CD4-positive, alpha-beta memory T cell (primary cell): ENCODE measurements at regions not wholly inside any gene's neighbourhood (a gene's known extent, or its start where the extent isn't known, plus 50 kb on each side); places are given as distances from the start of the nearest gene placed in this dataset.

Experiments used
- CTCF ChIA-PET: fragments of 350-600 bp; sonication (Branson Sonifier 250); formaldehyde crosslinking; loops from one replicate; lab custom pipeline; 2021; ENCODE audit warnings: inconsistent platforms; ENCODE audit not compliant: partially characterized antibody; lab: Charles Lee
- POLR2A ChIA-PET: fragments of 350-600 bp; sonication (Branson Sonifier 250); formaldehyde crosslinking; loops from one replicate; lab custom pipeline; 2021; ENCODE audit not compliant: partially characterized antibody; lab: Charles Lee
- DNase-seq, 5 donors: peaks; one replicate each; pipeline versions ENCODE4 v3.0.0 to v3.0.0-alpha.2; 2020 to 2022; ENCODE audit warnings: mixed read lengths in 1 of 5
- H3K27ac ChIP-seq: one replicate; pipeline ENCODE4 v1.7.0; 2013; ENCODE audit warnings: low read depth, low read length
- H3K27me3 ChIP-seq: 2 replicates; pipeline ENCODE4 v1.7.0; 2013; ENCODE audit warnings: mild to moderate bottlenecking, low read length, moderate library complexity; ENCODE audit not compliant: insufficient read depth
- H3K36me3 ChIP-seq: 2 replicates; pipeline ENCODE4 v1.7.0; 2013; ENCODE audit warnings: mild to moderate bottlenecking, low read length, moderate library complexity; ENCODE audit not compliant: insufficient read depth
- H3K4me1 ChIP-seq: 2 replicates; pipeline ENCODE4 v1.7.0; 2013; ENCODE audit warnings: mild to moderate bottlenecking, low read length, moderate library complexity; ENCODE audit not compliant: insufficient read depth
- H3K4me3 ChIP-seq, 2 donors: one replicate each; pipeline ENCODE4 v1.7.0; 2013; ENCODE audit warnings: low read length in 2 of 2, mild to moderate bottlenecking in 1 of 2
- H3K9me3 ChIP-seq, 2 donors: one replicate each; pipeline ENCODE4 v1.7.0; 2013; ENCODE audit warnings: low read length in 2 of 2, control low read depth in 1 of 2; ENCODE audit not compliant: control insufficient read depth in 1 of 2
- H3K27ac Mint-ChIP-seq, 7 donors: one replicate each; pipeline ENCODE4 v1.8.0; 2020 to 2021; ENCODE audit warnings: mixed read lengths in 7 of 7, mild to moderate bottlenecking in 6 of 7, inconsistent platforms in 3 of 7, moderate library complexity in 3 of 7
- H3K27me3 Mint-ChIP-seq, 2 donors: one replicate each; pipeline ENCODE4 v1.8.0; 2020 to 2021; ENCODE audit warnings: mixed read lengths in 2 of 2
- H3K36me3 Mint-ChIP-seq, 2 donors: one replicate each; pipeline ENCODE4 v1.8.0; 2020 to 2021; ENCODE audit warnings: mixed read lengths in 2 of 2, inconsistent platforms in 1 of 2, mild to moderate bottlenecking in 1 of 2
- H3K4me1 Mint-ChIP-seq, 4 donors: one replicate each; pipeline ENCODE4 v1.8.0; 2020 to 2021; ENCODE audit warnings: mixed read lengths in 4 of 4, mild to moderate bottlenecking in 1 of 4
- H3K4me3 Mint-ChIP-seq, 8 donors: one replicate each; pipeline ENCODE4 v1.8.0; 2020 to 2021; ENCODE audit warnings: mixed read lengths in 8 of 8, mild to moderate bottlenecking in 7 of 8, moderate library complexity in 6 of 8, inconsistent platforms in 3 of 8
- H3K9me3 Mint-ChIP-seq, 8 donors: one replicate each; pipeline ENCODE4 v1.8.0; 2020 to 2021; ENCODE audit warnings: mixed read lengths in 8 of 8, mild to moderate bottlenecking in 5 of 8, inconsistent platforms in 3 of 8, moderate library complexity in 1 of 8
- intact Hi-C: fragments of 100-400 bp; cut with micrococcal nuclease; formaldehyde crosslinking; loops from one replicate; pipeline ENCODE4 v1.15.1; 2023

- no peak overlapping the region for H3K27ac Mint-ChIP-seq
- H3K36me3 Mint-ChIP-seq: no peaks in the 10 kb centered on the region
- peaks cover 0 to 5% of the 10 kb centered on the region in 2 donors for H3K27me3 Mint-ChIP-seq
- no peaks in the 10 kb centered on the region for H3K36me3 ChIP-seq
- intact Hi-C loops: no loop called here
- H3K4me3 ChIP-seq: no peak overlapping the region
- H3K27me3 ChIP-seq: no peaks in the 10 kb centered on the region
- no peak overlapping the region for H3K4me3 Mint-ChIP-seq
- no peak for DNase-seq
- no peaks in the 10 kb centered on the region for H3K9me3 ChIP-seq
- no peak overlapping the region for H3K27ac ChIP-seq
- H3K4me1 Mint-ChIP-seq: no peaks in the 10 kb centered on the region
- POLR2A ChIA-PET: no interaction called here
- CTCF ChIA-PET: no interaction called here
- peaks cover 0 to 18% (median 4%) of the 10 kb centered on the region in 8 donors for H3K9me3 Mint-ChIP-seq
- no peaks in the 10 kb centered on the region for H3K4me1 ChIP-seq
These were observed 163.4 kb upstream of the IGF1R start for GRCh38 chr15:98484914-98485313.

- Mint-ChIP-seq H3K27ac (no peak overlapping the region), H3K36me3 (no peaks in the 10 kb centered on the region), H3K4me3 (no peak overlapping the region), H3K4me1 (no peaks in the 10 kb centered on the region), H3K9me3 (peaks cover 0 to 18% (median 4%) of the 10 kb centered on the region in 8 donors), H3K27me3 (peaks cover 0 to 5% of the 10 kb centered on the region in 2 donors)
- no peaks in the 10 kb centered on the region for H3K27me3 ChIP-seq
- no peaks in the 10 kb centered on the region for H3K9me3 ChIP-seq
- H3K4me1 ChIP-seq: no peaks in the 10 kb centered on the region
- CTCF ChIA-PET: no interaction called here
- no peaks in the 10 kb centered on the region for H3K36me3 ChIP-seq
- no peak for DNase-seq
- POLR2A ChIA-PET: no interaction called here
- intact Hi-C loops: no loop called here
- no peak overlapping the region for H3K4me3 ChIP-seq
- no peak overlapping the region for H3K27ac ChIP-seq
These were observed 162.9 kb upstream of the IGF1R start for GRCh38 chr15:98485451-98485850.

GRCh38 chr15:98493966-98494511, 154.3 kb upstream of the IGF1R start:
- Mint-ChIP-seq H3K36me3 (no peaks in the 10 kb centered on the region), H3K4me1 (no peaks in the 10 kb centered on the region), H3K27me3 (peaks cover 0 to 4% of the 10 kb centered on the region in 2 donors), H3K4me3 (no peak overlapping the region), H3K9me3 (peaks cover 2 to 17% (median 5%) of the 10 kb centered on the region in 8 donors), H3K27ac (no peak overlapping the region)
- CTCF ChIA-PET: interaction anchor here (1.0 kb wide), 1 partner anchor 25 kb away, joined by 4 read pairs; no protein-coding TSS in a partner anchor
- H3K27me3 ChIP-seq: no peaks in the 10 kb centered on the region
- H3K9me3 ChIP-seq: no peaks in the 10 kb centered on the region
- H3K27ac ChIP-seq: no peak overlapping the region
- POLR2A ChIA-PET: no interaction called here
- intact Hi-C loops: no loop called here
- no peaks in the 10 kb centered on the region for H3K4me1 ChIP-seq
- no peak overlapping the region for H3K4me3 ChIP-seq
- DNase-seq: no peak
- H3K36me3 ChIP-seq: no peaks in the 10 kb centered on the region

GRCh38 chr15:98501192-98501591, 147.1 kb upstream of the IGF1R start:
- Mint-ChIP-seq H3K9me3 (peaks cover 0 to 17% (median 14%) of the 10 kb centered on the region in 8 donors), H3K36me3 (no peaks in the 10 kb centered on the region), H3K27ac (no peak overlapping the region), H3K4me1 (no peaks in the 10 kb centered on the region), H3K4me3 (no peak overlapping the region), H3K27me3 (peaks cover 20 to 33% of the 10 kb centered on the region in 2 donors)
- no peaks in the 10 kb centered on the region for H3K27me3 ChIP-seq
- no peaks in the 10 kb centered on the region for H3K9me3 ChIP-seq
- ChIA-PET POLR2A (no interaction called here), CTCF (interaction anchor here (1.0 kb wide), 1 partner anchor 19 kb away, joined by 3 read pairs; no protein-coding TSS in a partner anchor)
- H3K4me3 ChIP-seq: no peak overlapping the region
- H3K36me3 ChIP-seq: no peaks in the 10 kb centered on the region
- no peaks in the 10 kb centered on the region for H3K4me1 ChIP-seq
- H3K27ac ChIP-seq: no peak overlapping the region
- no peak for DNase-seq
- intact Hi-C loops: no loop called here

GRCh38 chr15:98501632-98502031, 146.7 kb upstream of the IGF1R start:
- no peak overlapping the region for H3K4me3 Mint-ChIP-seq
- Histone ChIP-seq H3K4me1 (no peaks in the 10 kb centered on the region), H3K36me3 (no peaks in the 10 kb centered on the region), H3K9me3 (no peaks in the 10 kb centered on the region), H3K27ac (no peak overlapping the region), H3K27me3 (no peaks in the 10 kb centered on the region), H3K4me3 (no peak overlapping the region)
- intact Hi-C loops: no loop called here
- H3K27ac Mint-ChIP-seq: no peak overlapping the region
- ChIA-PET POLR2A (no interaction called here), CTCF (no interaction called here)
- DNase-seq: no peak
- no peaks in the 10 kb centered on the region for H3K36me3 Mint-ChIP-seq
- H3K9me3 Mint-ChIP-seq: peaks cover 0 to 17% (median 14%) of the 10 kb centered on the region in 8 donors
- peaks cover 20 to 35% of the 10 kb centered on the region in 2 donors for H3K27me3 Mint-ChIP-seq
- no peaks in the 10 kb centered on the region for H3K4me1 Mint-ChIP-seq

GRCh38 chr15:98503970-98504369, 144.4 kb upstream of the IGF1R start:
- no peaks in the 10 kb centered on the region for H3K27me3 ChIP-seq
- CTCF ChIA-PET: no interaction called here
- no peaks in the 10 kb centered on the region for H3K36me3 ChIP-seq
- Mint-ChIP-seq H3K36me3 (no peaks in the 10 kb centered on the region), H3K4me3 (no peak overlapping the region), H3K9me3 (peaks cover 0 to 13% (median 9%) of the 10 kb centered on the region in 8 donors), H3K27me3 (peaks cover 22 to 34% of the 10 kb centered on the region in 2 donors), H3K27ac (no peak overlapping the region), H3K4me1 (no peaks in the 10 kb centered on the region)
- intact Hi-C loops: no loop called here
- H3K27ac ChIP-seq: no peak overlapping the region
- no peak for DNase-seq
- POLR2A ChIA-PET: no interaction called here
- H3K4me3 ChIP-seq: no peak overlapping the region
- no peaks in the 10 kb centered on the region for H3K9me3 ChIP-seq
- no peaks in the 10 kb centered on the region for H3K4me1 ChIP-seq

GRCh38 chr15:98504998-98505397, 143.3 kb upstream of the IGF1R start:
- intact Hi-C loops: no loop called here
- no peaks in the 10 kb centered on the region for H3K4me1 ChIP-seq
- no peak for DNase-seq
- no peak overlapping the region for H3K27ac ChIP-seq
- H3K4me3 ChIP-seq: no peak overlapping the region
- no peaks in the 10 kb centered on the region for H3K27me3 ChIP-seq
- Mint-ChIP-seq H3K4me1 (no peaks in the 10 kb centered on the region), H3K4me3 (no peak overlapping the region), H3K27me3 (peaks cover 25 to 31% of the 10 kb centered on the region in 2 donors), H3K27ac (no peak overlapping the region), H3K9me3 (peaks cover 0 to 3% (median under 1%) of the 10 kb centered on the region in 8 donors), H3K36me3 (no peaks in the 10 kb centered on the region)
- ChIA-PET POLR2A (no interaction called here), CTCF (no interaction called here)
- no peaks in the 10 kb centered on the region for H3K36me3 ChIP-seq
- no peaks in the 10 kb centered on the region for H3K9me3 ChIP-seq
